ENCODE measurements at regions not wholly inside any gene's neighbourhood (a gene's known extent, or its start where the extent isn't known, plus 50 kb on each side); places are given as distances from the start of the nearest gene placed in this dataset.

DNA sequence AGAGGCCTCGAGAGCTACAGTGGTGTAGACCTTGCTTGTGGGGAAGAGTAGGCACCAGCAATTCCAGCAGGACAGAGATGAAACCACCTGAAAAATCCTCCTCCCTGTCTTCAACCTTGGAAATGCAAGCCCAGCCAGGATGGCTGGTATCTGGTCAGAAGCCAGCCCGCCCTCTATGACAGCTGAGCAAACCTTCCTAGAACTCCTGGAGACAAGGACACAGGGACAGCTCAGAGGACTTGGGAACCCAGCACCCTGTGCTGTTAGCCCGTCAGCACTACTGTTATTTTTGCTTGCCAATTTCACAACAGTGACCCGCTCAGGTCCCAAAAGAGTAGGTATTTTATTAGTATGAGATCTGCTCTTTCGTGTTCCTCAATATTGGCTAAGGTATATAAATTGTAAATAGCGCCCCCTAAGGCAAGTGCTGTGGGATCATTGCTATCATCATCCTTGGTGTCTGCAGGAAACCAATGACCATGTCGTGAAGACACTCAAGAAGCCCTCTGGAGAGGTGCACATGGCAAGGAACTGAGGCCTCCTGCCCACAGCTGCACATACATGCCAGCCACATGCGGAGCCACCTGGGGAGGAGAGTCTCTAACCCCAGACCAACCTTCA is 156.5 kb upstream of the CHST15 start:
- Histone ChIP-seq H3K18ac (ENCODE audit: low read depth, low read length) (no peak overlapping the region), H2AK5ac (ENCODE audit: low read depth, low read length) (no peak overlapping the region), H3K27ac (ENCODE audit: insufficient read depth, low read length) (no peak overlapping the region), H3K9ac (ENCODE audit: low read depth, low read length) (no peak overlapping the region), H3K4me3 (ENCODE audit: insufficient read depth, low read depth, low read length) (no peak overlapping the region), H3K27me3 (ENCODE audit: control insufficient read depth, insufficient read depth, low read length) (no peaks in the 10 kb centered on the region), H3K23ac (ENCODE audit: low read depth, low read length) (no peak overlapping the region), H3K4ac (ENCODE audit: low read depth, low read length) (no peak overlapping the region), H2BK20ac (ENCODE audit: low read depth, low read length) (no peak overlapping the region), H2AFZ (replicated peaks; ENCODE audit: low read length, poor library complexity) (no peak overlapping the region), H3K14ac (replicated peaks; ENCODE audit: low read depth, low read length) (no peak overlapping the region), H4K5ac (ENCODE audit: low read depth, low read length) (no peak overlapping the region), H4K20me1 (ENCODE audit: insufficient read depth, low read length) (no peaks in the 10 kb centered on the region), H3K79me1 (ENCODE audit: low read depth in 1 of 2, low read length in 2 of 2) (no peaks in the 10 kb centered on the region), H2BK120ac (ENCODE audit: low read depth, low read length) (no peak overlapping the region), H2BK15ac (ENCODE audit: low read depth, low read length) (no peak overlapping the region), H3K4me1 (ENCODE audit: control insufficient read depth, insufficient read depth, low read length) (no peaks in the 10 kb centered on the region), H4K91ac (ENCODE audit: insufficient read depth, low read depth, low read length) (no peak overlapping the region), H4K8ac (ENCODE audit: low read depth in 2 of 2, low read length in 2 of 2) (no peak overlapping the region), H2AK9ac (replicated peaks; ENCODE audit: low read depth, low read length, poor library complexity) (no peak overlapping the region), H2BK5ac (ENCODE audit: low read depth, low read length, poor library complexity, severe bottlenecking) (no peak overlapping the region), H3K36me3 (ENCODE audit: control insufficient read depth, insufficient read depth, low read length) (no peaks in the 10 kb centered on the region), H3K9me3 (ENCODE audit: control insufficient read depth, insufficient read depth, low read length) (peaks cover 25% of the 10 kb centered on the region), H3K9me1 (ENCODE audit: insufficient read depth, low read length) (no peaks in the 10 kb centered on the region), H3K56ac (ENCODE audit: extremely low read depth, insufficient read depth, low read length) (no peak overlapping the region), H3K4me2 (ENCODE audit: low read depth, low read length) (no peak overlapping the region)
- dilution Hi-C loops (cut with HindIII; ENCODE audit: low sequenced_read_pairs, unreplicated experiment) (no loop called here), in situ Hi-C loops (cut with MboI; ENCODE audit: low sequenced_read_pairs) (no loop called here), intact Hi-C loops (cut with micrococcal nuclease) (no loop called here)
- CTCF ChIA-PET, result no interaction called here
- POLR2A ChIA-PET (ENCODE audit: unreplicated experiment), result no interaction called here
- TF ChIP-seq CEBPB (IDR thresholded peaks at IDR 0.05; ENCODE audit: low read depth, low read length), result no peak
- no peak for TF ChIP-seq NFE2L2 (IDR thresholded peaks at IDR 0.05; ENCODE audit: low read depth, low read length)
- TF ChIP-seq CTCF (conservative IDR thresholded peaks at IDR 0.05; ENCODE audit: low read depth, low read length), result no peak
- no peak for TF ChIP-seq MXI1 (IDR thresholded peaks at IDR 0.05; ENCODE audit: borderline replicate concordance, low read depth, low read length)
- TF ChIP-seq FOS (IDR thresholded peaks at IDR 0.05; ENCODE audit: low read depth, low read length), result no peak
- TF ChIP-seq SMC3 (IDR thresholded peaks at IDR 0.05; ENCODE audit: low read depth, low read length), result no peak
- TF ChIP-seq POLR2A (IDR thresholded peaks at IDR 0.05; ENCODE audit: low read depth, low read length), result no peak
- no peak for TF ChIP-seq BHLHE40 (IDR thresholded peaks at IDR 0.05; ENCODE audit: low read depth, low read length)
- TF ChIP-seq MAFK (IDR thresholded peaks at IDR 0.05; ENCODE audit: low read depth, low read length), result no peak
- ATAC-seq (ENCODE audit: low read depth), result no peak
- BruUV-seq (replicated peaks), result no TSS peak
- WGBS, 2 experiments (ENCODE audit: extremely low coverage in 2 of 2, insufficient read length in 1 of 2), result 80% methylated on average over 3 of the region's 8 CpGs; no CpG with 5 or more reads in 1 of the 2 experiments
- DNase-seq, result no peak
